ENCODE measurements at regions not wholly inside any gene's neighbourhood (a gene's known extent, or its start where the extent isn't known, plus 50 kb on each side); places are given as distances from the start of the nearest gene placed in this dataset.

DNA sequence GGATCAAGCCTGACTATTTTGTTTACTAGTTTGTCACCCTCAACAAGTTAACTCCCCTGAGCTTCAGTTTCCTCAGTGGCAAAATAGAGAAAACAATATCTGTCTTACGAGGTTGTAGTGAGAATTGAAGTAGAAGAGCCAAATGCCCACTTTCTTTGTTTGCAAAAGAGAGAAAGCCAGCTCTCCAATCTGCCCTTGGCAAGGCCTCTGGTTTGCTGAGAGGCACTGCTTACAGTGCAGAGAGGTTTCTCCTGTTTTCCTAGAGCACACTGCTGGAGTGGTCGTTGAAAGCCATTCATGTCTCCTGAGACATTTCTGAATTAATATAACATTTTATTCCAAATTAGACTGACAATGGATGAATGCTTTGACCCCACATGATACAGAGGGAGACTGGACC is 260.5 kb upstream of the IGF1R start:
- DNase-seq: no peak

DNA sequence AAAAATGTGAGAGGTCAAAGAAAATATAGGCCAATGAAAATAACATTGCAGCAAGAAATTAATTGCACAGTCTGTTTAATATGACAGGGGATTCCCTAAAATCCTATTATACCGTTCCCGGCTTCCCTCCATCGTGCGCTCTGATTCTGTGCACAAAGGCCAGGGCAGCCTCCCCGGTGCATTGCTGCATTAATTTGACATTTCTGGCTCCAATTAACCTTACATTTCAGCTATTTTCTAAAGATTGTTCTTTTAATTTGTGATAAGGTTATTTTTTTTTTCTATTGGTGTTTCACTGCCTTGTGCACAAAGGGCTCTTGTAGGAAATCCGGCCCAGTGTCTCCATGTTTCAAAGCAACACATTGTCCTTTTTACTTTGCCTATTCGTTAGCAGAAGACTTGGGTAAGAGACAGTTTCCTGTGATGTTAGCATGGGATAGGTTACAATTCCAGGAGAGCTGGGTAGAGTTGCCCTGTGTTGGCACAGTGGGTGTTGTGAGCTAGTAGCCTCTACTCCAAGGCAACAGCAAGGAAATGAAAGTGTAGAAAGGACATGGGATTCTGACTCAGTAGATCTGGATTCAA is 257.3 kb upstream of the IGF1R start:
- DNase-seq: no peak

DNA sequence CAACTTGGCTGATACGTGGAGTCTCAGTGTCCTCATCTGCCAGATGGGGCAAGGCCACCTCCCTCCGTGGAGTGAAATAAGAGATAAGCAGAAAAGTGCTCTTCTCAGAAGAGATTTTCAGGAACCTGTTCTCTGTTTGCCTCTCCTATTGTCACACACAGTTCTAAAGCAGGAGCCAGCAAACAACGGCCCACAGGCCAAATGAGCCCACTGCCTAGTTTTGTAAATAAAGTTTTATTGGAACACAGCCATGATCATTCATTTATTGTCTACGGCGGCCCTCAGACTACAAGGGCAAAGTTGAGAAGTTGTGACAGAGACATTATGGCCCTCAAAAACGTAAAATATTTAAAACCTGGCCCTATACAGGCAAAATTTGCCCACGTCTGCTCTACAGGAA is 256.8 kb upstream of the IGF1R start:
- no peak for DNase-seq

DNA sequence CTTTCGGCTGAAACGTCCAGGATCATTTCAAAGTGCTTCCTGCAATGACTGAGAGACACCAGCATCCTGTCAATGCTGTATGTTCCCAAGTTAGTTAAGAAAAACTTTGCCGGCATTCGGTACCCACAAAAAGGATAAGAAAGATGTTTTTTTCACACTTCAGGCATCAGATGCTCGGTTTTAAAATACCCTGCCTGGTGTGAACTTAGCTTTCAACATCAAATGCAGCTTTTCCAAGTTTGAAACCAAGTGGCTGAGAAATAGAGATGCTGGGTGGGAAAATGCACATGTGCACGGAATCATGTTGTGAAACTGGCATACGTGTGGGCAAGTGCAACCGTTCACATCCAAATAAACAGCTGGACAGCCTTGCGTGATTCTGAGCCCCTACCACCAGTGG is 254.9 kb upstream of the IGF1R start:
- DNase-seq: no peak

DNA sequence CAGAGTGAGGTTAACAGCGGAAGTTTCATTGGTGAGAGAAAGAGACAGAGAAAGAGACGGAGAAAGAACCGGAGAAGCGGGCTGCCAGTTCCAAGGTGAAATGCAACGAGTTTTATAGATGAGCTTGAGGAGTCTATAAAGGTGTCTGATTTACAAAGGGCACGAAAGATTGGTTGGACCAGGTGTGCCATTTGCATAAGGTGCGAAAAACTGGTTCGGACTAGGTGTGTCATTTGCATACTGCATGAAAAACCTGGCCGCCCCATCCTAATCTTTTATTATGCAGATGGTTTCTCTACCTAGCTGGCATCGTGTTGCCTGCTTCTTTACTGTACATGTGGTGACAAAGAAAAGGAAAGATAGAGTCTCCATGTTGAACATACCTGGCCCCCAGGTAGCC is 253.8 kb upstream of the IGF1R start:
- no peak for DNase-seq

DNA sequence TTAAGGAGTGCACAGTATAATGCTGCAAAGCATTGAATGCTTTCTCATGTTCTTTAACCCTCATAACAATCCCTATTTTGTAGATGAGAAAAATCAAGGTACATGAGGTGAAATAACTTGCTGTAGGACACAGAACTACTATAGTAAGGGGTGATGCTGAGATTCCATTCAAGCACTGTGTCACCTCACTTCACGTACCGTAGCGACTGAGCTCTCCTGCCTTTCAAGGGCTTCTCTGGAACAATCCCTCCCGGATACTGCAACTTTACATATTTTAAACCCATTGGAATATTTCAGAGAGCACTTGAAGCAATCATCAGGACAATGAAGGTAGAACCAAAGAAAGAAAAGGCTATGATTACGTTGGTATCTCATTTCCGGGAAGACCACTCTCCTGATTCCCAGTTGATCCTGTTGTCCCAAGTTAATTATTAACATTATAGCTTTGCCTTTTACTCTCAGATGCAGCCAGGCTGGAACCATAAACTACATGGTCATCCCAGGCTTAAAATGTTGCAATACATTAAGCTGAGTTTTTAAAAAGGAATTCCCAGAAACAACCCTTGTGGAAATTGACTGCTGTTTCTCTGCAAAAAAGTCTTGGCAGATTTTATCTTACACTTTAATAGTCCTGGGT is 252.2 kb upstream of the IGF1R start:
- DNase-seq: no peak

DNA sequence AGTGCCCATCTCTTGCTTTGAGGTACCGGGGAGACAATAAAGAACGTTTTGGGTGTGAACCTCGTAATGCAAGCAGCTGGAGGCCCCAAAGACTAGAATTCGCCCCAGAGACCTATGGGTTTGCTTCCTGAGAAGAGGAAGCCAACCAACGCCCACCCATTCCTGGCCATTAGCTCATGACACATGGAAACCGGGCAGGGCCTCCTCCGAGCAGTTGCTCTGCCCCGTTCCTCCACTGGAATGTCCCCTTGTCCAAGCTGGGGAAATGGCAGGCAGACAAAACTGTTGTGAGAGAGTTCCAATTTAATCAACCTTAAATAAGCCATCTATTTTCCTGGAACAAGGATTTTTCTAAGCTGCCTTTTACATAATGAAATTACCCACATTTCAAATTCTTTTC is 250.9 kb upstream of the IGF1R start:
- no peak for DNase-seq

DNA sequence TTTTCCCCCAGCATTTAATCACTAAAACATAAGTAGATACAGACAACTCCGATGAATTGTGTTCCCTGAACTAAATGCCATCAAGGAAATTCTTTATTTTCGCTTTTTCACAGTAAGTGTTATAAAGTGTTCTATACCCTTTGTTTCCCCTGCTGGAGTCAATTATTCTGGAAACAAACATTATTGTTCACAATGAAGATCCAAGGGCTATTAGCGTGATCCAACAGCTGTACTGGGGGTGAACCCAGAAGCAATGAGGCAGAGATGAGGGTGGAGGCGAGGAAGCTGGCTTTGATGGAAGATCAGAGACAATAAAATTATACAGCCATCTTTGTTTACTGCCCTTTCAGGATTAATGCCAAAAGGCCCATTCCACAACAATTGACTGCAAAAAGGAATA is 250.3 kb upstream of the IGF1R start:
- DNase-seq: no peak

DNA sequence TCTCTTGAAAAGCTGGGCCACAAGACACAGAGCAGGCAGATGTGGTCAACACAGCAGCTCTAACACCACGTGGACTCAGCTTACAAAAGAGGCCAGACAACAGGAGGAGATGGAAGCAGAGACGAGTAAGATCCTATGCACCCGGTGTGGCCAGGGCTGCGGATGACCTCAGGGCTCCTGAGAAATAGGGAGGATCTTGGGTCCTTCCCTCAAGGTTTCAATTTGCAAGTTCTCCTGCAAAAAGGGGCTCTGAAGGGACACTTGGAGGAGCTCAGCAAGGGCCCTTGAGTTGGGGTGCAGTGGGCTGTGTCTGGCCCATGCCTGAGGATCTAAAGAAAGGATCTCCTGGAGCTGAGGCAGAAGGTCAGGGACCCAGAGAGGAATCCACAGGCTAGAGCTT is 249.5 kb upstream of the IGF1R start:
- no peak for DNase-seq

DNA sequence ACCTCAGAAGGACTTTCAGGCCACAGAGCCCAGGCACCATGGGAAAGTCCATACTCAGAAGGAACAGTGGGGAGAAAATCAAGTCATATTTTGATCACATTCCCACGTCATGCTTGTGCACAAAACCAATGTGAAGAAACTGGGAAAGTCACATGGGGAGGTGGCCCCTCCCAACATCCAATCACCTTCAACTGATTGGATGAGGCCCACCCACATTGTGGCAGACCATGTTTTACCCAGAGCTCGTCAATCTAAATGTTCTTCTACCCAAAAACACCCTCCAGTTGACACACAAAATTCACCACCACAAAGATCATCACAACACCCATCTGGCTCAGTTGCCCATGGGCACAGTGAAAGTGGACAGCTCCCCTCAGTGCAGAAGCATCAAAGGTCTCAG is 248.2 kb upstream of the IGF1R start:
- DNase-seq: no peak

DNA sequence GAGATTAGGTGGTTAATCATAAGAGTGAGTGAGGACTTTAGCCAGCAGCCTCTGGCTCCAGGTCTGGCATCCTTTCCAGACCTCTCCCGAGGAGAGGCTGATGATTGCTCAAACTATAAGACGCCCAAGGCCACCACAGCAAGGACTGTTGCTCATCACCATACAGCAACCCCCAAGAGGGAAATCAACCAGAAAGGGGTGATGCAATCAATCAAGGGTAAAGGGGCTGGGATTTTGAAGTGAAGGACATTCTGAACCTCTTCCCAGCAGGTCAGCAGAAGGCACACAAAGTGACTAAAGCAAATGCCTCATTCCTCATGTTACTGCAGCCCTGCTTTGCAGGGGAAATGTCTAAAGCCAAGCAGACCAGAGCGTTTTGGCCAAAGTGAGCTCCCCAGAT is 247.3 kb upstream of the IGF1R start:
- DNase-seq: no peak

DNA sequence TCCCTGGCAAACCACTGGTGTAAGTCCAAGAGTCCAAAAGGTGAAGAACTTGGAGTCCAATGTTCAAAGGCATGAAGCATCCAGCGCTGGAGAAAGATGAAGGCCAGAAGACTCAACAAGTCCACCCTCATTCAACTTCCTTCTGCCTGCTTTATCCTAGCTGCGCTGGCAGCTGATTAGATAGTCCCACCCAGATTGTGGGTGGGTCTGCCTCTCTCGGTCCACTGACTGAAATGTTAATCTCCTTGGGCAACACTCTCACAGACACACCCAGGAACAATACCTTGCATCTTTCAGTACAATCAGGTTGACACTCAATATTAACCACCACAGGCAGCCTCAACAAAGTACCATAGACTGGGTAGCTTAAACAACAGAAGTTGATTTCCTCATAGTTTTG is 245.9 kb upstream of the IGF1R start:
- no peak for DNase-seq

DNA sequence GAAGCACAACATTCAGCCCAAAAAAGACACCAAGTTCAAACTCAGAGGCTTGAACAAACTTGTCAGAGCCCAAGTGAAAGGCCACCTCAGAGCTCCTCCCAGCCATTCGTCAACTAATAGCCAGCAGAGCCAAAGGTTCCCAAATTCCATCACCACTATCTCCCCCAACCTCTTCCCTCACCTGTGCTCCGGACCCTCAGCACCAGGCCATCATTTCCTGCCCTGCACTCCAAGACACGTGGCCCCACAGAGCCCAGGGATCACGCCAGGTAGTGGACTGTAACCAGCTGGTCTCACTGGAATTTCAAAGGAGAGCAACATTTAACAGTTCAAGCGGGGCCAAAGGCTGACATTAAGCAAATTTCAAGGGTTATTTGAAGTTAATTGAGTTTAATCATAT is 245.2 kb upstream of the IGF1R start:
- DNase-seq: no peak

DNA sequence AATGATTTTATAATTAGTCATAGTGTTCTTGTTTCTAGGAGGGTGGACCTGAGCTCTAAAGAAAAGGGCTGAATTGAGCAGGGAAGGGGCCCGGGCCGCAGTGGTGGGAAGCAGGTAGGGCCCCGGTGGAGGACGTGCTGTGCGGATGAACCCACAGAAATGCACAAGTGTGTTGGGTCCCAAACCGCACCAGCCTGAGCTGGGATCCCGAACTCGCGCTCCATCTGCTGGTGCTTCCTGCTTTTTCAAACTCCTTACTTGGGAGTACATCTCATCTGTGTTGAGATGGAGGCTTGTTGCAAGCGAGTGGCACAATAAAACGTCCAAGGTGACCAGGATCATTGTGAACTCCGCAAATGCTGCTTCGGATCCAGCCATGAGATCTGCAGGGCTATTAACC is 244.8 kb upstream of the IGF1R start:
- no peak for DNase-seq

DNA sequence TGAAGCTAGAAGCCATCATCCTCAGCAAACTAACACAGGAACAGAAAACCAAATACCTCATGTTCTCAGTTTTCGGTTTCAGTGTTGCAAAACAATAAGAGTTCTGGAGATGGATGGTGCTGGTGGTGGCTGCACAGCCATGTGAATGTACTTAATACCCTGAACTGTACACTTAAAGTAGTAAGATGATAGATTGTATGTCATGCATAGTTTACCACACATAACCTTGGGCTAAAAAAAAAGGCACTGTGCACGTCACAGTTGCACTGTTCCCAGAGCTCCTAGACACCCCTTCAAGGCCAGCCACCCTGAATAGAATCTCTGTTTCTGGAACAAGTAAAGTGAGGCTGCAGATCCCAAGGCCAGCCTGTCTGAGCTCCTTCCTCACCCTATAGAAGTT is 243.3 kb upstream of the IGF1R start:
- DNase-seq: no peak

DNA sequence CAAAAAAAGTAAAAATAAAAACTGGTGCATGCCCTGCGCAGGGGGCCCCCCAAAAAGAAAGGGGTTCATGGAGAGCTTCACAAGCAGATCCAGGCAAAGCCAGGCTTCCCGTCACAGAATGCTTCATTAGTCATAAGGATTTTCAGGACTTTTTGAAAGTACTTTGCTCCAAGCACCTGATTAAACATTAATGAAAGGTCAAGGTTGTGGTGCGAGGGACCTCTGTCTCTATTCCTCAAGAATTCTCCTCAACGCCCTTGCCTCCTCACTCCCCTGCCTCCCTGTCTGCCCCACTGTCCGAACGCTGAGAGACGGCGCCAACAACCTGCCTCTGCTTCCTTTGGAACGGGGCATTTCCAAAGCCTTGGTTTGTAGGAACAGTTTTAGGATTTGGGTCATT is 240.1 kb upstream of the IGF1R start:
- DNase-seq: no peak

DNA sequence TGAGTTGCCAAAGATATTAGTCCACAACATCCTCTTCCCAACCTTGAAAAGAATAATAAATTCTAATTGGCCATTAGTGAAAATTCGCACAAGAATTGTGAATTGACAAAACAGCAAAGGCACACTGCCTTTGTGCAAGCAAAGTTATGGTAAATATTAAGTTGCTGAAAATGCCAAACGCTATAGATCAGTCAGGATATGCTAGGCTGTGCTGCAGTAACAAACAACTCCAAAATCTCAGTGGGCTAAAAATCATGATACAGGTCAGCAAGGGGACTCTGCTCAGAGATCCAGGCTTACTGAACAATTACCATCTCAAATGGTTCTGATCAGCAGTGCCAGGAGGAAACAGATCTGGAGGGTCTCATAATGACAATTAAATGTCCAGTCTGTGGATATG is 238.0 kb upstream of the IGF1R start:
- no peak for DNase-seq

DNA sequence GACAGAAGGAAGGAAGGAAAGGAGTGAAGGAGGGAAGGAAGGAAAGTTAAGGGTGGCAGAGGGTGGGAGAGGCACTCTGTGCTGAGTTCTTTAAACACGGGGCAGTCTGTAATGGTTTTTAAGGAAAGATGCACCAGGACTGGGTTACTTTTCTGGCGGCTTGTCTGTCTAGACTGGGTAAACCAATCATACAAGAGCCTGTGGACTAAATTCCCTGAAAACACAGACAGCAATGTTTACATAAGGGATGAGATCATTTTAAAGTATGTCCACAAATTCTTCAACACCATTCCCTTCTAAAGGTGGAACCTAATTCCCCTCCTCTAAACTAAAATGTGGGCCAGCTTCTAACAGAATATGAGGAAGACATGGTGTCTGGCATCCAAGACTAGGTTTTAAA is 235.5 kb upstream of the IGF1R start:
- DNase-seq: no peak

DNA sequence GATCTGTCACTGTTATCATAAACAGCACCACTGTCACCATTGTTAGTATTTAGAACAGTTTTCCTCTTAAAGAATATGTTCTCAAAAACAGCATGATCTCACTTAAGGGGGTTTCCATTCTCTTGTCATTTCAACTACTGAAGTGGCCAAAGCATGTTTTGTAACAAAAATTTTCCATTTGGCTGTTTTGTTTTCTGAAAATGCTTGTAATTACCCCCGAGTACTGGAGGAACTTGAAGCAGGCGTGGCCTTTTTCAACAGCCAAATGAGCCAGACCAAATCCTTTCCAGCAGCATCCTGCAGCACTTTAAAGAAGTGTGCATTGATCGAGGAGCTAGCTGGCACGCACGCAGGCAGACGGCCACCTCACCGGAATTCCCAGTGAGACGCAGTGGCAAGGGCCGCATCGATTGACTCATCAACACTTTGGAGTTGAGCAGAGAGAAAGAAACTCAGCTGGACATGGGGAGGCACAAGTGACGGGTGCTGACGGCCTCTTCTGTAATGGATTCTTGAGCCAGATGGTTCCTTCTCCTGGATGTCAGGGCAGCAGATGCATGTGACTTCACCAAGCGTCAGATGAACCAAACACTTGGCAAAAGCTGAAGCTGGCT is 234.3 kb upstream of the IGF1R start:
- no peak for DNase-seq

DNA sequence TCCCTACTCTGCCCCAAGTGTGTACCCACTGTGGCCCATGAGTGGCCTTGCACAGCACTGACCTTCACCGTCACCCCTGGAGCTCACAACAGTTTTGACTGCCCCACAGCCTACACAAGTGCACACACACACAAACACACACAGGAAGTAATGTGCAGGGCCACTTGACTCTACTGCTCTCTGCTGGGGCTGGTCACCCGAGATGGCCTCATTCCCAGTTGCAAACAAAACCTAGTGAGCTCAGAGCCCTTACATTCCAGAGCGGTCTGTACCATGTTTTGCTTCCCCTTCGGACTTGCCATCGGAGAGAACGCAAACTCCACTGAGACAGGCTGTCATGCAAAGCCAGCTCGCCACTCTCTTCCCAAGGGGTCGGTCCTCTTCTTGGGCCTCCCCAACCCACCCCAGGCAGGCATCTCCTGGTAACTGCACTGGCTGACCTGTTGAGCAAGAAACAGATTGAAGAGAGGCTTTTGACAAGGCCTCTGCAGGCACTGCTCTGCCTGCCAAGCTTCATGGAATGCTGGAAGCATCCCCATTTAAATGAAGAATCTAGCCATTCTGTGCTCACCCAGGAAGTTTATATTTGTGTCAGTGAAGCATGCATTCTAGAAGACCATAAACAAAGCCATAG is 232.0 kb upstream of the IGF1R start:
- no peak for DNase-seq

DNA sequence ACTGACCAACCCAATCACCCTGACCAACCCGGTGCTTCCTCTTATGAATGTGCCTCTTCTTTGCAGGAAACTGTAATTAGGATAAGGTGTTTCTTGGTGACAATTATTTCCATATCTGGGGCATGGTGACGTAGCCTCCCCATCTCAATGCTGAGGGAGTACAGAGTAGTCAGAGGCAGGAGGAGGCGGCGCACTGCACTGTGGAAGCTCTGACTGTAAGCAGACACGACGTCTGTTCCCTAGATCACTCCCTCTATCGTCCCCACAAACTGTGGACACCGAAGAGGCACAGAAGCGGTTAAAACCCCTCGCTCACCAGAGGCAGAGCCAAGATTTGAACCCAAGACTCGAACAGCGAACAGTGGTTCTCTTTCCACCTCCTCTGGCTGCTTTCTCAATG is 231.0 kb upstream of the IGF1R start:
- DNase-seq: no peak

DNA sequence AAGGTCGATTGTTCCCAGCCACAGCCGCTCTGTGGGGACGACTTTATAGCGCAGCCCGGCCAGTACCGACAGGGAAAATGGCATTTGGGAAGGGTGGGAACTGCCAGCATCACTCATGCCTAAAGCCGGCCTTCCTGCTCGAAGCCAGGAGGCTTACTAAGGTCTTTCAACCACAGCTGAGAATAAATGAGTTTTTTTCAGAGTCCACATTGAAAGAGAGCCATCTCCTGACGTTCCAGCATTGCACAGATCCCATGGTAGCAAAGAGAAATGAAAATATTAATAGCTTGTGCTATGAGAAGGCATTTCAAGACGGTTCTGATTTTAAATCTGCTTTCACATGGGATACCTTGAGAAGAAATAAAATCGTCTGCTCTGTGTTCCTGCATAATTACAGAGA is 230.2 kb upstream of the IGF1R start:
- DNase-seq: no peak

DNA sequence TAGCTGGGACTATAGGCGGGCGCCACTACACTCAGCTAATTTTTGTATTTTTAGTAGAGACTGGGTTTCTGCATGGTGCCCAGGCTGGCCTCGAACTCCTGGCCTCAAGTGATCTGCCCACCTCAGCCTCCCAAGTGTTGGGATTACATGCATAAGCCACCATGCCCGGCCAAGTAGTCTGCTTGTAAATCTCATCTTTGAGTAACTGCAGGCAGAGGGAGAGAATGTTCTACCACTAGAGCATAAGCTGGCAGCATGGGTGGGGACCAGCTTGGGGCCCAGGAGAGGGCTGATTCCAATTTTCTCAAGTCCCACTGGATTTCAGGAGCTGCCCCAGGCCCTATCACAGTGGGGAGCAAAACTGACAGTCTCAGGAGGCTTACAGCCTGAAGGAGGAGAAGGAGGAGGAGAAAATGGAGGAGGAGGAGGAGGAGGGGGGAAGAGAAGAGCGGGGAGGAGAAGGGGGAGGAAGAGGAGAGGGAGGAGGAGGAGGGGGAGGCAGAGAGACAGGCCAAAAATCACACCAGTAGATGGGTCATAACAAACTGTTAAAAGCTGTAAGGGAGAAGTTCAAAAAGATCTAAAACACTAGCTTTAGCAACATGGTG is 229.1 kb upstream of the IGF1R start:
- DNase-seq: no peak

DNA sequence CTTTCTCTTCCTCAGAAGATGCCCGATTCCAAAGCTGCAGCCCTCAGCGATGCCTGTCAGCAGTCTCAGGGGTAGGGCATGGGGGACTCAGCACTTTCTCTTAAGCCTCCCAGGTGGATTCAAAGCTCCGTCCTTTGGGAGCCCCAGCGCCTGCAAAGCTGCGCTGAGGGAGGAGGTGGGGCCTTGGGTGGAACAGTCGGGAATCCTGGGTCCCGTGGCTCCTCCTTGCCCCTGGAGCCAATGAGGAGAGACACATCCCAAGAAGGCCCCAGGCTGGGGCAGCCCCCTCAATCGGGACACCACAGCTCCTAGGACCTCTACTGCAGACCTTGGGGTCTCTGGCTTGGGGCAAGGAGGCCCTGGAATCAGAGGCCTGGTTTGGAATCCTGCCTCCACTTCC is 227.5 kb upstream of the IGF1R start:
- DNase-seq: no peak

Data from tongue (tissue), 1 donor.